CD14-positive monocyte (primary cell): ENCODE measurements at regions not wholly inside any gene's neighbourhood (a gene's known extent, or its start where the extent isn't known, plus 50 kb on each side); places are given as distances from the start of the nearest gene placed in this dataset.
"Not testable (repeated sequence)": the region's sequence is repeated elsewhere in the genome, so short reads cannot be mapped to it uniquely, and the experiment has no call there.

ENCODE experiments used
- DNase-seq, 3 donors: peaks; one replicate each; pipeline ENCODE4 v3.0.0-alpha.2; 2011 to 2022
- H2AFZ ChIP-seq: 2 replicates; pipeline ENCODE4 v1.6.0; 2012; ENCODE audit warnings: mild to moderate bottlenecking, low read depth, low read length, inconsistent platforms; ENCODE audit not compliant: insufficient read depth, poor library complexity, severe bottlenecking
- H3K27ac ChIP-seq, 2 donors: 1 replicate in 1 of 2; 2 replicates in 1 of 2; pipeline ENCODE4 v1.5.1; 2012 to 2013; ENCODE audit warnings: low read length in 2 of 2, control low read depth in 1 of 2, inconsistent platforms in 1 of 2, low read depth in 1 of 2, mild to moderate bottlenecking in 1 of 2
- H3K27me3 ChIP-seq, 2 donors: one replicate each; pipeline versions ENCODE4 v1.6.0 to v1.6.1; 2011 to 2013; ENCODE audit warnings: low read length in 2 of 2; ENCODE audit not compliant: control insufficient read depth in 2 of 2, insufficient read depth in 2 of 2
- H3K36me3 ChIP-seq, 2 donors: replicated peaks in 1 of 2; 1 replicate in 1 of 2; 2 replicates in 1 of 2; pipeline versions ENCODE4 v1.5.1 to v1.6.1; 2012 to 2013; ENCODE audit warnings: low read length in 2 of 2, control low read depth in 1 of 2, inconsistent platforms in 1 of 2, mild to moderate bottlenecking in 1 of 2; ENCODE audit not compliant: insufficient read depth in 2 of 2, control insufficient read depth in 1 of 2
- H3K4me1 ChIP-seq, 2 donors: 1 replicate in 1 of 2; 2 replicates in 1 of 2; pipeline versions ENCODE4 v1.5.1 to v1.6.1; 2012 to 2013; ENCODE audit warnings: low read length in 2 of 2, control low read depth in 1 of 2, inconsistent platforms in 1 of 2, mild to moderate bottlenecking in 1 of 2, moderate library complexity in 1 of 2; ENCODE audit not compliant: insufficient read depth in 2 of 2, control insufficient read depth in 1 of 2
- H3K4me2 ChIP-seq: replicated peaks from 2 replicates; pipeline ENCODE3; 2012; ENCODE audit warnings: low read length, moderate library complexity, mild to moderate bottlenecking; ENCODE audit not compliant: poor library complexity, severe bottlenecking; ENCODE audit errors: extremely low read depth
- H3K4me3 ChIP-seq, 3 experiments: fragments of 200-600 bp in 1 of 3; sonication (generic) in 1 of 3; replicated peaks in 1 of 3; 1 replicate in 2 of 3; 2 replicates in 1 of 3; pipeline ENCODE4 v1.5.1; 2011 to 2013; ENCODE audit warnings: low read length in 3 of 3, mild to moderate bottlenecking in 3 of 3, control low read depth in 2 of 3, low read depth in 2 of 3, inconsistent platforms in 1 of 3, moderate library complexity in 1 of 3
- H3K79me2 ChIP-seq: 2 replicates; pipeline ENCODE4 v1.6.0; 2012; ENCODE audit warnings: mild to moderate bottlenecking, control low read depth, inconsistent platforms, low read length, moderate library complexity; ENCODE audit not compliant: insufficient read depth
- H3K9ac ChIP-seq: 2 replicates; pipeline ENCODE4 v1.6.0; 2017; ENCODE audit warnings: low read length, mild to moderate bottlenecking; ENCODE audit not compliant: insufficient read depth, poor library complexity, severe bottlenecking
- H3K9me3 ChIP-seq, 2 donors: replicated peaks in 1 of 2; 1 replicate in 1 of 2; 2 replicates in 1 of 2; pipeline versions ENCODE4 v1.5.1 to v1.6.1; 2012 to 2013; ENCODE audit warnings: low read length in 2 of 2, control low read depth in 1 of 2; ENCODE audit not compliant: control insufficient read depth in 1 of 2, insufficient read depth in 1 of 2
- H4K20me1 ChIP-seq: 2 replicates; pipeline ENCODE4 v1.6.0; 2012; ENCODE audit warnings: mild to moderate bottlenecking, low read length, control low read depth, moderate library complexity; ENCODE audit not compliant: insufficient read depth
- H3K27ac Mint-ChIP-seq, 7 donors: one replicate each; pipeline ENCODE4 v1.8.0; 2020; ENCODE audit warnings: mild to moderate bottlenecking in 7 of 7, mixed read lengths in 7 of 7, moderate library complexity in 6 of 7, inconsistent platforms in 2 of 7
- H3K27me3 Mint-ChIP-seq, 3 donors: one replicate each; pipeline ENCODE4 v1.8.0; 2021 to 2022; ENCODE audit warnings: low read depth in 3 of 3, mild to moderate bottlenecking in 3 of 3, mixed read lengths in 3 of 3, moderate library complexity in 3 of 3, inconsistent platforms in 1 of 3
- H3K36me3 Mint-ChIP-seq, 2 donors: one replicate each; pipeline ENCODE4 v1.8.0; 2020; ENCODE audit warnings: mixed read lengths in 2 of 2, inconsistent platforms in 1 of 2, mild to moderate bottlenecking in 1 of 2
- H3K4me1 Mint-ChIP-seq: one replicate; pipeline ENCODE4 v1.8.0; 2020; ENCODE audit warnings: mild to moderate bottlenecking, mixed read lengths
- H3K4me3 Mint-ChIP-seq, 2 donors: one replicate each; pipeline ENCODE4 v1.8.0; 2020; ENCODE audit warnings: mild to moderate bottlenecking in 2 of 2, mixed read lengths in 2 of 2, moderate library complexity in 1 of 2
- H3K9me3 Mint-ChIP-seq, 7 donors: one replicate each; pipeline ENCODE4 v1.8.0; 2020 to 2022; ENCODE audit warnings: mixed read lengths in 7 of 7, mild to moderate bottlenecking in 6 of 7, moderate library complexity in 6 of 7, inconsistent platforms in 2 of 7
- WGBS: methylation state at CpG from one replicate; pipeline ENCODE4 v1.1.5; 2013; ENCODE audit warnings: missing lambda C conversion rate; ENCODE audit not compliant: insufficient coverage; 5-methylcytosine and 5-hydroxymethylcytosine counted together
- intact Hi-C, 2 donors: fragments of 100-400 bp; cut with micrococcal nuclease; formaldehyde crosslinking; loops; one replicate each; pipeline versions ENCODE4 v1.15.0 to v1.15.1; 2023
- TF ChIP-seq, protein P1 (sequence below): fragments of 200-600 bp; IDR thresholded peaks from one replicate; pipeline ENCODE4 v1.8.0; 2022; ENCODE audit warnings: antibody characterized with exemption, mild to moderate bottlenecking

DNA sequence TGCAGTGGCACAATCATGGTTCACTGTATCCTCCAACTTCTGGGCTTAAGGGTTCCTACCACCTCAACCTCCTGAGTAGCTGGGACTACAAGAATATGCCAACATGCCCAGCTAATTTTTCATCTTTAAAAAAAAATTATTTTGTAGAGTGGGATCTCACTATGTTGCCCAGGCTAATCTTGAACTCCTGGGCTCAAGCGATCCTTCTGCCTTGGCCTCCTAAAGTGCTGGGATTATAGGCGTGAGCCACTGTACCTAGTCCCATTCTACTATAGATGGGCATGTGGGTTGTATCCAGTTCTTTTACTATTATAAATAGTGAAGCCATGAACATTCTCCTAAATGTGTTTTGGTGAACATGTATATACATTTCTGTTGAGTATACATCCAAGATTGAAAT, 57.9 kb upstream of the PAXBP1 start:
- no peak overlapping the region for H3K27ac ChIP-seq
- H3K9ac ChIP-seq, result no peak overlapping the region
- H3K36me3 ChIP-seq, result no peaks in the 10 kb centered on the region
- no peak overlapping the region for H2AFZ ChIP-seq
- no peaks in the 10 kb centered on the region for H3K4me1 ChIP-seq
- no peaks in the 10 kb centered on the region for H3K79me2 ChIP-seq
- no peak for DNase-seq
- intact Hi-C loops, result loop anchor here in 1 of 2 donors (5.0 kb wide), 1 partner anchor 523 kb away; no protein-coding TSS in a partner anchor
- Mint-ChIP-seq H3K27me3 (peaks cover 1 to 8% (median 2%) of the 10 kb centered on the region in 3 donors), H3K36me3 (no peaks in the 10 kb centered on the region), H3K9me3 (peaks cover 0 to 2% (median 0%) of the 10 kb centered on the region in 7 donors), H3K4me3 (no peak overlapping the region), H3K4me1 (peaks cover 3% of the 10 kb centered on the region), H3K27ac (no peak overlapping the region)
- TF ChIP-seq, protein P1, sequence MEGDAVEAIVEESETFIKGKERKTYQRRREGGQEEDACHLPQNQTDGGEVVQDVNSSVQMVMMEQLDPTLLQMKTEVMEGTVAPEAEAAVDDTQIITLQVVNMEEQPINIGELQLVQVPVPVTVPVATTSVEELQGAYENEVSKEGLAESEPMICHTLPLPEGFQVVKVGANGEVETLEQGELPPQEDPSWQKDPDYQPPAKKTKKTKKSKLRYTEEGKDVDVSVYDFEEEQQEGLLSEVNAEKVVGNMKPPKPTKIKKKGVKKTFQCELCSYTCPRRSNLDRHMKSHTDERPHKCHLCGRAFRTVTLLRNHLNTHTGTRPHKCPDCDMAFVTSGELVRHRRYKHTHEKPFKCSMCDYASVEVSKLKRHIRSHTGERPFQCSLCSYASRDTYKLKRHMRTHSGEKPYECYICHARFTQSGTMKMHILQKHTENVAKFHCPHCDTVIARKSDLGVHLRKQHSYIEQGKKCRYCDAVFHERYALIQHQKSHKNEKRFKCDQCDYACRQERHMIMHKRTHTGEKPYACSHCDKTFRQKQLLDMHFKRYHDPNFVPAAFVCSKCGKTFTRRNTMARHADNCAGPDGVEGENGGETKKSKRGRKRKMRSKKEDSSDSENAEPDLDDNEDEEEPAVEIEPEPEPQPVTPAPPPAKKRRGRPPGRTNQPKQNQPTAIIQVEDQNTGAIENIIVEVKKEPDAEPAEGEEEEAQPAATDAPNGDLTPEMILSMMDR, result no peak
- no peak overlapping the region for H3K4me2 ChIP-seq
- no peaks in the 10 kb centered on the region for H4K20me1 ChIP-seq
- H3K27me3 ChIP-seq, result no peaks in the 10 kb centered on the region
- no peak overlapping the region for H3K4me3 ChIP-seq
- H3K9me3 ChIP-seq, result no peaks in the 10 kb centered on the region
- WGBS, result no CpG with 5 or more reads among the region's 2 CpGs

DNA sequence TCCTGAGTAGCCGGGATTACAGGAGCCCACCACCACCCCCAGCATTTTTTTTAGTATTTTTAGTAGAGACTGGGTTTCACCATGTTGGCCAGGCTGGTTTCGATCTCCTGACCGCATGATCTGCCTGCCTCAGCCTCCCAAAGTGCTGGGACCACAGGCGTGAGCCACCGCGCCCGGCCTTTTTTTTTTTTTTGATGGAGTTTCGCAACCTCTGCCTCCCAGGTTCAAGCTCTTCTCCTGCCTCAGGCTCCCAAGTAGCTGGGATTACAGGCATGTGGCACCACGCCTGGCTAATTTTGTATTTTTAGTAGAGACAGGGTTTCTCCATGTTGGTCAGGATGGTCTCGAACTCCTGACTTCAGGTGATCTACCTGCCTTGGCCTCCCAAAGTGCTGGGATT, 60.2 kb upstream of the PAXBP1 start:
- intact Hi-C loops, result loop anchor here (5.0 to 10.0 kb wide), 3 partner anchors 293 to 363 kb away; no protein-coding TSS in a partner anchor
- not testable (repeated sequence) for H3K27me3 Mint-ChIP-seq, H3K4me3 Mint-ChIP-seq, H3K9ac ChIP-seq, H3K9me3 ChIP-seq, H3K4me2 ChIP-seq, H3K4me1 ChIP-seq, H4K20me1 ChIP-seq, H3K4me1 Mint-ChIP-seq, H3K36me3 ChIP-seq, H3K27me3 ChIP-seq, H2AFZ ChIP-seq, DNase-seq, H3K36me3 Mint-ChIP-seq, H3K4me3 ChIP-seq, H3K79me2 ChIP-seq, H3K27ac ChIP-seq, H3K27ac Mint-ChIP-seq
- WGBS, result 84% methylated on average over 4 of the region's 10 CpGs
- H3K9me3 Mint-ChIP-seq, result peaks cover 0 to 10% (median 5%) of the 10 kb centered on the region in 7 donors
